A549 (cell line): ENCODE measurements at regions not wholly inside any gene's neighbourhood (a gene's known extent, or its start where the extent isn't known, plus 50 kb on each side); places are given as distances from the start of the nearest gene placed in this dataset.
"Not testable (repeated sequence)": the region's sequence is repeated elsewhere in the genome, so short reads cannot be mapped to it uniquely, and the experiment has no call there.

Experiments used
- ATAC-seq, 2 experiments: fragments of 200-7000 bp in 1 of 2; fragments of >200 bp in 1 of 2; cut with Nextera tagmentation in 1 of 2; cut with Tn5 transposase in 1 of 2; 3 replicates each; pipeline versions ENCODE4 v1.8.0 to v1.9.1; 2018 to 2020; ENCODE audit warnings: mild to moderate bottlenecking in 1 of 2, moderate library complexity in 1 of 2
- CTCF ChIA-PET: fragments of 300-600 bp; sonication (Branson Sonifier 250); formaldehyde crosslinking; extraction: SDS; loops from one replicate; lab custom pipeline; 2021; ENCODE audit warnings: antibody characterized with exemption, inconsistent platforms; lab: Yijun Ruan, JAX
- POLR2A ChIA-PET: fragments of 350-600 bp; formaldehyde crosslinking; extraction: SDS; loops from one replicate; lab custom pipeline; 2021; ENCODE audit warnings: antibody characterized with exemption, inconsistent platforms; lab: Yijun Ruan, JAX
- DNase-seq, 2 experiments: peaks; one replicate each; pipeline versions ENCODE4 v3.0.0 to v3.0.0-alpha.2; 2011 to 2016; ENCODE audit warnings: low read depth in 1 of 2, low spot score in 1 of 2
- FAIRE-seq: peaks from 2 replicates; lab custom pipeline; 2011; peaks lifted over from hg19 to GRCh38; lab: Jason Lieb, UNC
- H3K27ac ChIP-seq, 2 experiments: fragments of >200 bp; sonication (Bioruptor Twin); formaldehyde crosslinking; 3 replicates each; pipeline ENCODE4 v1.5.1; 2016 to 2017
- H3K4me1 ChIP-seq: fragments of >200 bp; sonication (Bioruptor Twin); formaldehyde crosslinking; 3 replicates; pipeline ENCODE4 v1.6.1; 2016
- H3K4me2 ChIP-seq: fragments of >200 bp; sonication (Bioruptor Twin); formaldehyde crosslinking; 3 replicates; pipeline ENCODE4 v1.6.1; 2016
- H3K4me3 ChIP-seq: fragments of >200 bp; sonication (Bioruptor Twin); formaldehyde crosslinking; 3 replicates; pipeline ENCODE4 v1.5.1; 2016
- H3K9me3 ChIP-seq: fragments of >200 bp; sonication (Bioruptor Twin); formaldehyde crosslinking; 3 replicates; pipeline ENCODE4 v1.6.1; 2016
- CBX2 ChIP-seq: fragments of 200-600 bp; sonication (generic); IDR thresholded peaks from 2 replicates; pipeline ENCODE4 v1.6.1; 2016; ENCODE audit warnings: low read depth, mild to moderate bottlenecking, borderline replicate concordance
- CEBPB ChIP-seq, 2 experiments: fragments of >200 bp in 1 of 2; sonication (Bioruptor Twin) in 1 of 2; formaldehyde crosslinking in 1 of 2; IDR thresholded peaks; 2 replicates each; pipeline ENCODE4 v1.6.1; 2012 to 2016
- CHD2 ChIP-seq: fragments of 150-350 bp; IDR thresholded peaks from 2 replicates; pipeline ENCODE4 v1.6.1; 2014; ENCODE audit warnings: low read length; ENCODE audit not compliant: partially characterized antibody
- CHD4 ChIP-seq: fragments of 200-600 bp; sonication (generic); IDR thresholded peaks from 2 replicates; pipeline ENCODE4 v1.6.1; 2016; ENCODE audit warnings: antibody characterized with exemption, mild to moderate bottlenecking, borderline replicate concordance
- EP300 ChIP-seq, 2 experiments: fragments of >200 bp; sonication (Bioruptor Twin); formaldehyde crosslinking; IDR thresholded peaks; 2 replicates in 1 of 2; 3 replicates in 1 of 2; pipeline ENCODE4 v1.6.1; 2016 to 2017
- GATA3 ChIP-seq: IDR thresholded peaks from 2 replicates; pipeline ENCODE4 v1.6.1; 2012; ENCODE audit warnings: borderline replicate concordance
- HDAC2 ChIP-seq: fragments of 200-600 bp; sonication (generic); IDR thresholded peaks from 2 replicates; pipeline ENCODE4 v1.6.1; 2016
- HOXA7 ChIP-seq: fragments of 250-450 bp; sonication (Bioruptor Pico); IDR thresholded peaks from 2 replicates; pipeline ENCODE4 v1.5.0; 2020; ENCODE audit warnings: mild to moderate bottlenecking, moderate library complexity
- JUNB ChIP-seq: fragments of >200 bp; sonication (Bioruptor Twin); formaldehyde crosslinking; IDR thresholded peaks from 2 replicates; pipeline ENCODE4 v1.6.1; 2016
- NPAS2 ChIP-seq: fragments of 250-450 bp; sonication (Bioruptor Pico); IDR thresholded peaks from 2 replicates; pipeline ENCODE4 v1.8.0; 2022; ENCODE audit warnings: mild to moderate bottlenecking, moderate library complexity, borderline replicate concordance
- NR3C1 ChIP-seq: fragments of >200 bp; sonication (Bioruptor Twin); formaldehyde crosslinking; IDR thresholded peaks from 3 replicates; pipeline ENCODE4 v1.6.1; 2017
- PHF8 ChIP-seq: fragments of 200-600 bp; sonication (generic); IDR thresholded peaks from 2 replicates; pipeline ENCODE4 v1.6.1; 2016; ENCODE audit warnings: low read depth, mild to moderate bottlenecking, antibody characterized with exemption, moderate library complexity, borderline replicate concordance
- RAD21 ChIP-seq, 2 experiments: fragments of >200 bp in 1 of 2; sonication (Bioruptor Twin) in 1 of 2; formaldehyde crosslinking in 1 of 2; IDR thresholded peaks in 1 of 2; conservative IDR thresholded peaks in 1 of 2; 2 replicates in 1 of 2; 3 replicates in 1 of 2; pipeline ENCODE4 v1.6.1; 2012 to 2018; ENCODE audit warnings: inconsistent platforms in 1 of 2
- RARB ChIP-seq: fragments of 250-450 bp; sonication (Bioruptor Pico); IDR thresholded peaks from 2 replicates; pipeline ENCODE4 v1.8.0; 2021; ENCODE audit warnings: mild to moderate bottlenecking, moderate library complexity
- RCOR1 ChIP-seq: fragments of 150-350 bp; IDR thresholded peaks from 2 replicates; pipeline ENCODE4 v1.6.1; 2014; ENCODE audit warnings: antibody characterized with exemption, low read length, low read depth
- TP53 ChIP-seq: fragments of 250-450 bp; sonication (Bioruptor Pico); IDR thresholded peaks from 2 replicates; pipeline ENCODE4 v1.5.0; 2021; ENCODE audit warnings: mild to moderate bottlenecking, moderate library complexity
- WGBS: methylation state at CpG from one replicate; pipeline ENCODE4 v1.1.6; 2017; ENCODE audit errors: missing lambda C conversion rate; 5-methylcytosine and 5-hydroxymethylcytosine counted together
- TF ChIP-seq, protein P1 (sequence below): fragments of >200 bp; sonication (Bioruptor Twin); formaldehyde crosslinking; IDR thresholded peaks from 3 replicates; pipeline ENCODE4 v1.5.1; 2016
- TF ChIP-seq, protein P2 (sequence below): fragments of 250-450 bp; sonication (Bioruptor Pico); IDR thresholded peaks from 2 replicates; pipeline ENCODE4 v1.5.0; 2020; ENCODE audit warnings: low read depth, mild to moderate bottlenecking, moderate library complexity
- TF ChIP-seq, protein P3 (sequence below): fragments of 200-600 bp; sonication (generic); IDR thresholded peaks from 2 replicates; pipeline ENCODE4 v1.6.1; 2016; ENCODE audit warnings: antibody characterized with exemption, mild to moderate bottlenecking, moderate library complexity
- TF ChIP-seq, protein P4 (sequence below): IDR thresholded peaks from 2 replicates; pipeline ENCODE4 v1.6.1; 2012
- TF ChIP-seq, protein P5 (sequence below): IDR thresholded peaks from 2 replicates; pipeline ENCODE4 v1.6.1; 2012

DNA sequence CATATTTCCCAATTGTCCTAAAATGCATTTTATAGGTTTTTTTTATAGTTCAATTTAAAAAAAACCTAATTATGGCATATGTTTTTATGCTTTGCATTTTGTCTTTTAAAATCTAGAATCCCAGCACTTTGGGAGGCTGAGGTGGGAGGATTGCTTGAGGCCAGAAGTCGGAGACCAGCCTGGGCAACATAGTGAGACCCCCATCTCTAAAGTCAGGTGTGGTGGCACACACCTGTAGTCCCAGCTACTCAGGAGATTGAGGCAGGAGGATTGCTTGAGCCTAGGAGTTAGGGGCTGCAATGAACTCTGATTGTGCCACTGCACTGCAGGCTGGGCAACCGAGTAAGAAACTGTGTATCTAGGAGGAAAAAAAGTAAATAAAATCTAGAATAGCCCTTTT is 137.2 kb upstream of the POU3F1 start:
- DNase-seq (no peak), ATAC-seq (no peak), FAIRE-seq (no peak)
- no peak overlapping the region for H3K27ac ChIP-seq
- 2% methylated on average over 2 of the region's 2 CpGs for WGBS
- no peaks in the 10 kb centered on the region for H3K4me1 ChIP-seq
- no peak for TF ChIP-seq CHD2
- TF ChIP-seq NR3C1: no peak
- no peak for TF ChIP-seq CEBPB (IDR thresholded peaks at IDR 0.05)
- TF ChIP-seq NPAS2 (CRISPR knock-in tag): no peak
- TF ChIP-seq HDAC2: no peak
- TF ChIP-seq TP53 (CRISPR knock-in tag): no peak
- CTCF ChIA-PET: no interaction called here
- no peak overlapping the region for H3K4me2 ChIP-seq
- POLR2A ChIA-PET: no interaction called here
- no peak overlapping the region for H3K4me3 ChIP-seq
- H3K9me3 ChIP-seq: no peaks in the 10 kb centered on the region

DNA sequence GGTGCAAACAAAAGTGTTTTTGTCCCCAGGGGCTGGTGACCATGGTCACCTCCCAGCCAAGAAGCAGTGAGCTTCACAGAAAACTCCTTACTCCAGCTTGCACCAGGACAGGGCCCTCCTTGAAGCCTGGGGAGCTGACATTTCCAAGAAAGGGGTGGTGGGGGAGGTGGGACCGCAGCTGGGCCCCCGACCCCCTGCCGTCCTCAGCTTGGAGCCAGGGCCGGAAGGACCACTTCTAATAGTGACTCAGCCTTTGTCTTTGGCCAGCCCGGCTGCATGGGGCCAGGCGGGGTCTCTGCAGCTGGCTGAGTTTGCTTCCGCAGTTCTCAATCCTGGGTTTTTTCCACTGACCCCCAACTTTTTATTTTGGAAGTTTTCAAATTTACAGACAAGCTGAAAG is 136.5 kb upstream of the POU3F1 start:
- TF ChIP-seq CHD4 (no peak), HOXA7 (no peak), RARB (no peak), CBX2 (no peak), JUNB (no peak), CEBPB (IDR thresholded peaks at IDR 0.05) (no peak)
- TF ChIP-seq, protein P1, sequence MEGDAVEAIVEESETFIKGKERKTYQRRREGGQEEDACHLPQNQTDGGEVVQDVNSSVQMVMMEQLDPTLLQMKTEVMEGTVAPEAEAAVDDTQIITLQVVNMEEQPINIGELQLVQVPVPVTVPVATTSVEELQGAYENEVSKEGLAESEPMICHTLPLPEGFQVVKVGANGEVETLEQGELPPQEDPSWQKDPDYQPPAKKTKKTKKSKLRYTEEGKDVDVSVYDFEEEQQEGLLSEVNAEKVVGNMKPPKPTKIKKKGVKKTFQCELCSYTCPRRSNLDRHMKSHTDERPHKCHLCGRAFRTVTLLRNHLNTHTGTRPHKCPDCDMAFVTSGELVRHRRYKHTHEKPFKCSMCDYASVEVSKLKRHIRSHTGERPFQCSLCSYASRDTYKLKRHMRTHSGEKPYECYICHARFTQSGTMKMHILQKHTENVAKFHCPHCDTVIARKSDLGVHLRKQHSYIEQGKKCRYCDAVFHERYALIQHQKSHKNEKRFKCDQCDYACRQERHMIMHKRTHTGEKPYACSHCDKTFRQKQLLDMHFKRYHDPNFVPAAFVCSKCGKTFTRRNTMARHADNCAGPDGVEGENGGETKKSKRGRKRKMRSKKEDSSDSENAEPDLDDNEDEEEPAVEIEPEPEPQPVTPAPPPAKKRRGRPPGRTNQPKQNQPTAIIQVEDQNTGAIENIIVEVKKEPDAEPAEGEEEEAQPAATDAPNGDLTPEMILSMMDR: no peak
- no peaks in the 10 kb centered on the region for H3K9me3 ChIP-seq
- no peak for DNase-seq
- H3K4me2 ChIP-seq: no peak overlapping the region
- 38% methylated on average over 7 of the region's 7 CpGs for WGBS
- no peak for FAIRE-seq
- ChIA-PET POLR2A (no interaction called here), CTCF (no interaction called here)
- ATAC-seq: no peak
- H3K4me3 ChIP-seq: no peak overlapping the region
- H3K4me1 ChIP-seq: no peaks in the 10 kb centered on the region
- no peak overlapping the region for H3K27ac ChIP-seq

DNA sequence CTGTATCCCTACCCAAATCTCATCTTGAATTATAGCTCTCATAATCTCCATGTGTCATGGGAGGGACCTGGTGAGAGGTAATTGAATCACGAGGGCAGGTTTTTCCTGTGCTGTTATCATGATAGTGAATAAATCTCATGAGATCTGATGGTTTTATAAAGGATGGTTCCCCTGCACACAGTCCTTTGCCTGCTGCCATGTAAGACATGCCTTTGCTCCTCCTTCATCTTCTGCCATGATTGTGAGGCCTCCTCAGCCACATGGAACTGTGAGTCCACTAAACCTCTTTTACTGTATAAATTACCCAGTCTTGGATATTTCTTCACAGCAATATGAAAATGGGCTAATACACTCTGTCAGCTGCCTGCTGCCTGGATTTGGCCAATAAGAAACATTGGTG is 133.8 kb upstream of the POU3F1 start:
- H3K9me3 ChIP-seq, H3K4me1 ChIP-seq, H3K27ac ChIP-seq, H3K4me2 ChIP-seq, POLR2A ChIA-PET, CTCF ChIA-PET, DNase-seq, ATAC-seq, H3K4me3 ChIP-seq, FAIRE-seq: not testable (repeated sequence)
- 13% methylated on average over 1 of the region's 1 CpG for WGBS

DNA sequence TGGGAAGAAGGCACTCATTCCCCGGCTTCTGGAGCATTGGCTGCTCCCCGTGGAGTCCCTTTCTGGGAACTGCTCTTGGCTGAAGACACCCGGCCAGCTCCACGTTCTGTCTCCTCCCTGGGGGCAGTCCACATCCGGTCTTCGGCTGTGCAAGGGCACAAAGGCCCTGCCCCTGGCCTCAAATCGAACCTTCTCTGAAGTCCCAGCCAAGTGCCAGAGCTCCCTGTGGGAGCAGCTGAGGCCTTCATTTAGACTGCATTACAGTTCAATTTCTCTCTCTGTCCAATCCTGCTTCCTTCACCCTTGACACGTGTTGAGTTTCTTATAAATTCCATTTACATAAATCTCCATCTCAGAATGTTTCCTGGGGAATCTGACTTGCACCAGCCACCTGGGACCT is 132.9 kb upstream of the POU3F1 start:
- no peak for ATAC-seq
- no peak for DNase-seq
- no peak for FAIRE-seq
- WGBS: 33% methylated on average over 2 of the region's 8 CpGs
- H3K4me2 ChIP-seq: no peak overlapping the region
- H3K4me3 ChIP-seq: no peak overlapping the region
- ChIA-PET CTCF (no interaction called here), POLR2A (no interaction called here)
- no peaks in the 10 kb centered on the region for H3K9me3 ChIP-seq
- H3K4me1 ChIP-seq: no peaks in the 10 kb centered on the region
- no peak overlapping the region for H3K27ac ChIP-seq
- TF ChIP-seq RCOR1: no peak
- no peak for TF ChIP-seq GATA3
- TF ChIP-seq, protein P2, sequence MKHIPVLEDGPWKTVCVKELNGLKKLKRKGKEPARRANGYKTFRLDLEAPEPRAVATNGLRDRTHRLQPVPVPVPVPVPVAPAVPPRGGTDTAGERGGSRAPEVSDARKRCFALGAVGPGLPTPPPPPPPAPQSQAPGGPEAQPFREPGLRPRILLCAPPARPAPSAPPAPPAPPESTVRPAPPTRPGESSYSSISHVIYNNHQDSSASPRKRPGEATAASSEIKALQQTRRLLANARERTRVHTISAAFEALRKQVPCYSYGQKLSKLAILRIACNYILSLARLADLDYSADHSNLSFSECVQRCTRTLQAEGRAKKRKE: no peak
- TF ChIP-seq RAD21 (conservative IDR thresholded peaks at IDR 0.05 in 1 of 2, IDR thresholded peaks at IDR 0.05 in 1 of 2): no peak
- no peak for TF ChIP-seq EP300 (IDR thresholded peaks at IDR 0.05)
- TF ChIP-seq, protein P1: no peak
- TF ChIP-seq, protein P3, sequence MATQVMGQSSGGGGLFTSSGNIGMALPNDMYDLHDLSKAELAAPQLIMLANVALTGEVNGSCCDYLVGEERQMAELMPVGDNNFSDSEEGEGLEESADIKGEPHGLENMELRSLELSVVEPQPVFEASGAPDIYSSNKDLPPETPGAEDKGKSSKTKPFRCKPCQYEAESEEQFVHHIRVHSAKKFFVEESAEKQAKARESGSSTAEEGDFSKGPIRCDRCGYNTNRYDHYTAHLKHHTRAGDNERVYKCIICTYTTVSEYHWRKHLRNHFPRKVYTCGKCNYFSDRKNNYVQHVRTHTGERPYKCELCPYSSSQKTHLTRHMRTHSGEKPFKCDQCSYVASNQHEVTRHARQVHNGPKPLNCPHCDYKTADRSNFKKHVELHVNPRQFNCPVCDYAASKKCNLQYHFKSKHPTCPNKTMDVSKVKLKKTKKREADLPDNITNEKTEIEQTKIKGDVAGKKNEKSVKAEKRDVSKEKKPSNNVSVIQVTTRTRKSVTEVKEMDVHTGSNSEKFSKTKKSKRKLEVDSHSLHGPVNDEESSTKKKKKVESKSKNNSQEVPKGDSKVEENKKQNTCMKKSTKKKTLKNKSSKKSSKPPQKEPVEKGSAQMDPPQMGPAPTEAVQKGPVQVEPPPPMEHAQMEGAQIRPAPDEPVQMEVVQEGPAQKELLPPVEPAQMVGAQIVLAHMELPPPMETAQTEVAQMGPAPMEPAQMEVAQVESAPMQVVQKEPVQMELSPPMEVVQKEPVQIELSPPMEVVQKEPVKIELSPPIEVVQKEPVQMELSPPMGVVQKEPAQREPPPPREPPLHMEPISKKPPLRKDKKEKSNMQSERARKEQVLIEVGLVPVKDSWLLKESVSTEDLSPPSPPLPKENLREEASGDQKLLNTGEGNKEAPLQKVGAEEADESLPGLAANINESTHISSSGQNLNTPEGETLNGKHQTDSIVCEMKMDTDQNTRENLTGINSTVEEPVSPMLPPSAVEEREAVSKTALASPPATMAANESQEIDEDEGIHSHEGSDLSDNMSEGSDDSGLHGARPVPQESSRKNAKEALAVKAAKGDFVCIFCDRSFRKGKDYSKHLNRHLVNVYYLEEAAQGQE: no peak
- TF ChIP-seq, protein P4, sequence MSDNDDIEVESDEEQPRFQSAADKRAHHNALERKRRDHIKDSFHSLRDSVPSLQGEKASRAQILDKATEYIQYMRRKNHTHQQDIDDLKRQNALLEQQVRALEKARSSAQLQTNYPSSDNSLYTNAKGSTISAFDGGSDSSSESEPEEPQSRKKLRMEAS: no peak
- no peak for TF ChIP-seq PHF8
- TF ChIP-seq, protein P5, sequence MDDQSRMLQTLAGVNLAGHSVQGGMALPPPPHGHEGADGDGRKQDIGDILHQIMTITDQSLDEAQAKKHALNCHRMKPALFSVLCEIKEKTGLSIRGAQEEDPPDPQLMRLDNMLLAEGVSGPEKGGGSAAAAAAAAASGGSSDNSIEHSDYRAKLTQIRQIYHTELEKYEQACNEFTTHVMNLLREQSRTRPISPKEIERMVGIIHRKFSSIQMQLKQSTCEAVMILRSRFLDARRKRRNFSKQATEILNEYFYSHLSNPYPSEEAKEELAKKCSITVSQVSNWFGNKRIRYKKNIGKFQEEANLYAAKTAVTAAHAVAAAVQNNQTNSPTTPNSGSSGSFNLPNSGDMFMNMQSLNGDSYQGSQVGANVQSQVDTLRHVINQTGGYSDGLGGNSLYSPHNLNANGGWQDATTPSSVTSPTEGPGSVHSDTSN: no peak
